ENCODE measurements at regions not wholly inside any gene's neighbourhood (a gene's known extent, or its start where the extent isn't known, plus 50 kb on each side); places are given as distances from the start of the nearest gene placed in this dataset.

GRCh38 chr13:89352384-89352783 is 1681.2 kb downstream of the SLITRK5 start:
- CTCF ChIA-PET (ENCODE audit: low intra/inter-chr PET ratio): no interaction called here

More at GRCh38 chr13:89352384-89352783, 1681.2 kb downstream of the SLITRK5 start:
- POLR2A ChIA-PET: no interaction called here
- BruUV-seq (replicated peaks): no TSS peak
- Histone ChIP-seq H3K9me1 (ENCODE audit: control insufficient read depth, insufficient read depth, low read length) (no peaks in the 10 kb centered on the region), H3K27ac (ENCODE audit: extremely low read depth, low read depth, low read length) (no peak overlapping the region), H3K36me3 (ENCODE audit: control insufficient read depth, insufficient read depth, low read length) (no peaks in the 10 kb centered on the region), H3K79me2 (ENCODE audit: control insufficient read depth, insufficient read depth, low read length) (no peaks in the 10 kb centered on the region), H2AFZ (ENCODE audit: low read depth, low read length) (no peak overlapping the region), H3K4me2 (ENCODE audit: insufficient read depth, low read length) (no peak overlapping the region), H3K4me1 (replicated peaks in 1 of 2; ENCODE audit: control insufficient read depth in 2 of 2, insufficient read depth in 2 of 2, low read length in 2 of 2) (no peaks in the 10 kb centered on the region), H3K4me3 (no peak overlapping the region), H4K20me1 (replicated peaks; ENCODE audit: control insufficient read depth, insufficient read depth, low read length) (no peaks in the 10 kb centered on the region), H3K9ac (ENCODE audit: insufficient read depth in 1 of 2, low read depth in 2 of 2, low read length in 2 of 2) (no peak overlapping the region), H3K27me3 (ENCODE audit: control insufficient read depth in 2 of 2, insufficient read depth in 2 of 2, low read length in 2 of 2) (no peaks in the 10 kb centered on the region), H3K9me3 (replicated peaks; ENCODE audit: control insufficient read depth, insufficient read depth, low read depth, low read length) (no peaks in the 10 kb centered on the region)
- WGBS (ENCODE audit: insufficient coverage, low coverage, missing lambda C conversion rate): 0% methylated on average over 2 of the region's 2 CpGs
- DNase-seq (ENCODE audit: extremely low read depth in 1 of 4, low spot score in 3 of 4): no peak
- in situ Hi-C loops (cut with MboI) (no loop called here), intact Hi-C loops (cut with micrococcal nuclease) (no loop called here)
- ATAC-seq: no peak
- FAIRE-seq: no peak
- TF ChIP-seq, protein P1, sequence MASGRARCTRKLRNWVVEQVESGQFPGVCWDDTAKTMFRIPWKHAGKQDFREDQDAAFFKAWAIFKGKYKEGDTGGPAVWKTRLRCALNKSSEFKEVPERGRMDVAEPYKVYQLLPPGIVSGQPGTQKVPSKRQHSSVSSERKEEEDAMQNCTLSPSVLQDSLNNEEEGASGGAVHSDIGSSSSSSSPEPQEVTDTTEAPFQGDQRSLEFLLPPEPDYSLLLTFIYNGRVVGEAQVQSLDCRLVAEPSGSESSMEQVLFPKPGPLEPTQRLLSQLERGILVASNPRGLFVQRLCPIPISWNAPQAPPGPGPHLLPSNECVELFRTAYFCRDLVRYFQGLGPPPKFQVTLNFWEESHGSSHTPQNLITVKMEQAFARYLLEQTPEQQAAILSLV (tag; IDR thresholded peaks at IDR 0.05): no peak
- TF ChIP-seq DDX20 (tag; IDR thresholded peaks at IDR 0.05; ENCODE audit: low read depth) (no peak), ZNF165 (CRISPR knock-in tag; IDR thresholded peaks at IDR 0.05; ENCODE audit: borderline replicate concordance) (no peak), ZNF232 (CRISPR knock-in tag; IDR thresholded peaks at IDR 0.05) (no peak), ZNF717 (CRISPR knock-in tag; IDR thresholded peaks at IDR 0.05) (no peak), HDAC3 (IDR thresholded peaks at IDR 0.05; ENCODE audit: borderline replicate concordance, partially characterized antibody) (no peak)
- TF ChIP-seq, protein P2, sequence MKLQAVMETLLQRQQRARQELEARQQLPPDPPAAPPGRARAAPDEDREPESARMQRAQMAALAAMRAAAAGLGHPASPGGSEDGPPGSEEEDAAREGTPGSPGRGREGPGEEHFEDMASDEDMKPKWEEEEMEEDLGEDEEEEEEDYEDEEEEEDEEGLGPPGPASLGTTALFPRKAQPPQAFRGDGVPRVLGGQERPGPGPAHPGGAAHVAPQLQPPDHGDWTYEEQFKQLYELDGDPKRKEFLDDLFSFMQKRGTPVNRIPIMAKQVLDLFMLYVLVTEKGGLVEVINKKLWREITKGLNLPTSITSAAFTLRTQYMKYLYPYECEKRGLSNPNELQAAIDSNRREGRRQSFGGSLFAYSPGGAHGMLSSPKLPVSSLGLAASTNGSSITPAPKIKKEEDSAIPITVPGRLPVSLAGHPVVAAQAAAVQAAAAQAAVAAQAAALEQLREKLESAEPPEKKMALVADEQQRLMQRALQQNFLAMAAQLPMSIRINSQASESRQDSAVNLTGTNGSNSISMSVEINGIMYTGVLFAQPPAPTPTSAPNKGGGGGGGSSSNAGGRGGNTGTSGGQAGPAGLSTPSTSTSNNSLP (IDR thresholded peaks at IDR 0.05; ENCODE audit: borderline replicate concordance, low read depth, low read length): no peak

Measured in K562 (cell line).